ENCODE measurements at regions not wholly inside any gene's neighbourhood (a gene's known extent, or its start where the extent isn't known, plus 50 kb on each side); places are given as distances from the start of the nearest gene placed in this dataset.

GRCh38 chr1:47643306-47644211 is 205.7 kb downstream of the FOXD2 start:
- DNase-seq (ENCODE audit: low read depth in 1 of 2, low spot score in 2 of 2) = no peak
- no peaks in the 10 kb centered on the region for H3K4me1 ChIP-seq (replicated peaks in 1 of 4; ENCODE audit: control insufficient read depth in 3 of 4, insufficient read depth in 4 of 4, low read length in 3 of 4)
- no peak overlapping the region for H2BK5ac ChIP-seq (ENCODE audit: low read depth, low read length)
- H4K20me1 ChIP-seq (replicated peaks in 1 of 2; ENCODE audit: control insufficient read depth in 1 of 2, insufficient read depth in 2 of 2, low read length in 2 of 2) = no peaks in the 10 kb centered on the region
- H3K9ac ChIP-seq (replicated peaks in 1 of 4; ENCODE audit: extremely low read depth in 1 of 4, low read depth in 3 of 4, low read length in 3 of 4) = no peak overlapping the region
- H3K79me2 ChIP-seq (ENCODE audit: control insufficient read depth in 1 of 2, insufficient read depth in 2 of 2, low read length in 2 of 2) = no peaks in the 10 kb centered on the region
- H2BK20ac ChIP-seq (ENCODE audit: low read length) = no peak overlapping the region
- no peak overlapping the region for H4K5ac ChIP-seq (ENCODE audit: insufficient read length, low read depth, low read length)
- no peak overlapping the region for H3K4me2 ChIP-seq (ENCODE audit: insufficient read depth in 1 of 2, low read depth in 2 of 2, low read length in 2 of 2)
- CTCF ChIA-PET (ENCODE audit: partially characterized antibody) = interaction anchor here (0.9 to 3.1 kb wide), 6 partner anchors 11 to 96 kb away, joined by 3 to 12 read pairs (median 3); no protein-coding TSS in a partner anchor
- H3K23ac ChIP-seq (ENCODE audit: insufficient read length) = no peak overlapping the region
- no peak overlapping the region for H3K18ac ChIP-seq (ENCODE audit: extremely low read depth, low read length)
- no peaks in the 10 kb centered on the region for H3K23me2 ChIP-seq (ENCODE audit: low read depth, low read length)
- no peak overlapping the region for H3K4ac ChIP-seq (replicated peaks; ENCODE audit: insufficient read length, low read depth, low read length)
- no peaks in the 10 kb centered on the region for H3K36me3 ChIP-seq (ENCODE audit: control insufficient read depth in 2 of 4, insufficient read depth in 4 of 4, low read length in 3 of 4)
- H3K27ac ChIP-seq (ENCODE audit: low read depth, low read length) = no peak overlapping the region
- no peak overlapping the region for H3K56ac ChIP-seq (replicated peaks; ENCODE audit: insufficient read length, low read depth, low read length)
- H3K14ac ChIP-seq (ENCODE audit: insufficient read length) = no peak overlapping the region
- no peak overlapping the region for H2AFZ ChIP-seq (ENCODE audit: low read length)
- no peak overlapping the region for H2AK5ac ChIP-seq (ENCODE audit: low read depth, low read length)
- FAIRE-seq = no peak
- no peak overlapping the region; the same call in 1 of the 2 replicates for H4K8ac ChIP-seq (ENCODE audit: extremely low read depth, insufficient read depth, low read length)
- H2BK120ac ChIP-seq (replicated peaks; ENCODE audit: low read depth, low read length) = no peak overlapping the region
- H4K91ac ChIP-seq (replicated peaks; ENCODE audit: insufficient read length, low read length) = no peak overlapping the region
- POLR2A ChIA-PET (ENCODE audit: partially characterized antibody) = no interaction called here
- H3K79me1 ChIP-seq (ENCODE audit: low read depth, low read length) = no peaks in the 10 kb centered on the region
- WGBS, 2 experiments (ENCODE audit: extremely low coverage in 1 of 2, insufficient coverage in 1 of 2, insufficient read length in 1 of 2, insufficient replicate concordance in 2 of 2, low coverage in 1 of 2, low lambda C conversion rate in 2 of 2, missing lambda C conversion rate in 1 of 2) = 87% methylated on average over 20 of the region's 20 CpGs; no CpG with 5 or more reads in 1 of the 2 experiments
- H3K9me3 ChIP-seq (ENCODE audit: insufficient read depth in 2 of 2, low read depth in 1 of 2, low read length in 1 of 2) = no peaks in the 10 kb centered on the region
- no peak overlapping the region for H3K4me3 ChIP-seq (ENCODE audit: extremely low read depth in 1 of 4, insufficient read depth in 2 of 4, low read depth in 3 of 4, low read length in 4 of 4)
- H2BK15ac ChIP-seq (ENCODE audit: low read length) = 0 out of 2 replicates have a peak overlapping the region, but pooled peaks have one; percentile 29
- H3K27me3 ChIP-seq (replicated peaks in 1 of 4; ENCODE audit: control insufficient read depth in 3 of 4, extremely low read depth in 1 of 4, insufficient read depth in 3 of 4, low read length in 3 of 4) = peaks cover 0 to 3% (median 0%) of the 10 kb centered on the region in 4 experiments; a peak in 1 of 7 replicates
- no peak overlapping the region for H2BK12ac ChIP-seq (ENCODE audit: low read depth, low read length)
- no peak for TF ChIP-seq TCF12 (IDR thresholded peaks at IDR 0.05; ENCODE audit: low read depth, low read length)
- TF ChIP-seq SIRT6 (IDR thresholded peaks at IDR 0.05; ENCODE audit: low read length) = no peak
- TF ChIP-seq FOSL1 (IDR thresholded peaks at IDR 0.05; ENCODE audit: insufficient read depth, low read depth, low read length) = no peak
- TF ChIP-seq YY1 (IDR thresholded peaks at IDR 0.05; ENCODE audit: low read depth, low read length) = no peak
- TF ChIP-seq RXRA (IDR thresholded peaks at IDR 0.05; ENCODE audit: insufficient read depth, low read depth, low read length) = no peak
- TF ChIP-seq TBP (IDR thresholded peaks at IDR 0.05; ENCODE audit: low read depth, low read length) = no peak
- no peak for TF ChIP-seq POU5F1 (IDR thresholded peaks at IDR 0.05; ENCODE audit: low read depth, low read length)
- no peak for TF ChIP-seq E2F6 (IDR thresholded peaks at IDR 0.05)
- TF ChIP-seq SP4 (IDR thresholded peaks at IDR 0.05; ENCODE audit: low read length) = no peak
- TF ChIP-seq KDM5A (IDR thresholded peaks at IDR 0.05; ENCODE audit: low read length) = no peak
- no peak for TF ChIP-seq SAP30 (IDR thresholded peaks at IDR 0.05; ENCODE audit: insufficient read depth, insufficient replicate concordance, low read length)
- no peak for TF ChIP-seq RBBP5 (IDR thresholded peaks at IDR 0.05; ENCODE audit: borderline replicate concordance, low read depth, low read length)

All from H1 (cell line).